Nephron progenitor cell (in vitro differentiated cells): ENCODE measurements at regions not wholly inside any gene's neighbourhood (a gene's known extent, or its start where the extent isn't known, plus 50 kb on each side); places are given as distances from the start of the nearest gene placed in this dataset.
A peak's percentile ranks its signal among the peaks of the same experiment; 100 is the strongest.

ENCODE experiments used
- DNase-seq: peaks from one replicate; pipeline ENCODE4 v3.0.0; 2021
- H3K27ac Mint-ChIP-seq: 2 replicates; pipeline ENCODE4 v1.8.0; 2021; ENCODE audit warnings: mild to moderate bottlenecking, moderate library complexity, mixed read lengths
- H3K27me3 Mint-ChIP-seq: 2 replicates; pipeline ENCODE4 v1.8.0; 2021; ENCODE audit warnings: mild to moderate bottlenecking, low read depth, mixed read lengths; ENCODE audit not compliant: poor library complexity
- H3K36me3 Mint-ChIP-seq: 2 replicates; pipeline ENCODE4 v1.8.0; 2021; ENCODE audit warnings: low read depth, mixed read lengths
- H3K4me1 Mint-ChIP-seq: 2 replicates; pipeline ENCODE4 v1.8.0; 2021; ENCODE audit warnings: mixed read lengths
- H3K4me3 Mint-ChIP-seq: 2 replicates; pipeline ENCODE4 v1.8.0; 2021; ENCODE audit warnings: mild to moderate bottlenecking, moderate library complexity, mixed read lengths
- H3K9me3 Mint-ChIP-seq: 2 replicates; pipeline ENCODE4 v1.8.0; 2021; ENCODE audit warnings: mild to moderate bottlenecking, moderate library complexity, mixed read lengths
- TF ChIP-seq, protein P1 (sequence below): fragments of 200-600 bp; sonication (generic); IDR thresholded peaks from 2 replicates; pipeline ENCODE4 v1.5.0; 2021; ENCODE audit warnings: antibody characterized with exemption

DNA sequence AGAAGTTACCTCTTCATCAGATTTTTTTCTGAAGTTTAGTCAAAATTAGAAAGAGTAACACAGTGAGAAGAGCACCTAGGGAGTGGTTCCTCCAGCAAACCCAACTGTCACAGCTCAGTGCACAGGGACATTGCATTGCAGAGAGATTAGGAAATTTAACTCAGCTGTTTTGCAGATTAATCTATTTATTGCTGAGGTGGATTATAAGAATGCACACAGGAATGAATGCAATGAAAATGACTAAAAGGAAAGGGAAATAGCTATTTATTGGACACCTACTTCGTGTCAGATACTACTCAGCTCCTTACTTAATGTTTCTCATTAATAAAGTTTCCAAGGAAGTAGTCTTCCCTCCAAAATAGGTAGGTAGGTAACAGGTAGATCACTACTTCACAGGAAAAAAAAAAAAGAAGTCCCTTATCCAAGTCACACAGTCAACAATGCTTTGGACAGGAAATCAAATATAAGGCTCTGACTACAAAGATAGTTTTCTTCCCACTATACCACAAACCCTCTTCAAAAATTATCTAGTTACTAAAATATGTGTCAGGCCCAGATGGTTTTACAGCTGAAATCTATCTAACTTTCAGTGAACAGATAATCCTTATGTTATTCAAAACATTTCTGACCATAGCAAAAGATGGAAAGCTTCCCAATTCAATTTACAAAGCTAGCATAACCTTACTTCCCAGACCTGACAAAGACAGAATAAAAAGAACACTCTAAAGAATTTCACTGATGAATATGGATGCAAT lies 442.2 kb upstream of the MPDZ start:
- Mint-ChIP-seq H3K4me3 (no peak overlapping the region), H3K36me3 (peaks cover 11% of the 10 kb centered on the region), H3K9me3 (peaks cover 27% of the 10 kb centered on the region), H3K4me1 (peaks cover 28% of the 10 kb centered on the region), H3K27me3 (peaks cover 2% of the 10 kb centered on the region), H3K27ac (no peak overlapping the region)
- TF ChIP-seq, protein P1, sequence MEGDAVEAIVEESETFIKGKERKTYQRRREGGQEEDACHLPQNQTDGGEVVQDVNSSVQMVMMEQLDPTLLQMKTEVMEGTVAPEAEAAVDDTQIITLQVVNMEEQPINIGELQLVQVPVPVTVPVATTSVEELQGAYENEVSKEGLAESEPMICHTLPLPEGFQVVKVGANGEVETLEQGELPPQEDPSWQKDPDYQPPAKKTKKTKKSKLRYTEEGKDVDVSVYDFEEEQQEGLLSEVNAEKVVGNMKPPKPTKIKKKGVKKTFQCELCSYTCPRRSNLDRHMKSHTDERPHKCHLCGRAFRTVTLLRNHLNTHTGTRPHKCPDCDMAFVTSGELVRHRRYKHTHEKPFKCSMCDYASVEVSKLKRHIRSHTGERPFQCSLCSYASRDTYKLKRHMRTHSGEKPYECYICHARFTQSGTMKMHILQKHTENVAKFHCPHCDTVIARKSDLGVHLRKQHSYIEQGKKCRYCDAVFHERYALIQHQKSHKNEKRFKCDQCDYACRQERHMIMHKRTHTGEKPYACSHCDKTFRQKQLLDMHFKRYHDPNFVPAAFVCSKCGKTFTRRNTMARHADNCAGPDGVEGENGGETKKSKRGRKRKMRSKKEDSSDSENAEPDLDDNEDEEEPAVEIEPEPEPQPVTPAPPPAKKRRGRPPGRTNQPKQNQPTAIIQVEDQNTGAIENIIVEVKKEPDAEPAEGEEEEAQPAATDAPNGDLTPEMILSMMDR: no peak
- no peak for DNase-seq

DNA sequence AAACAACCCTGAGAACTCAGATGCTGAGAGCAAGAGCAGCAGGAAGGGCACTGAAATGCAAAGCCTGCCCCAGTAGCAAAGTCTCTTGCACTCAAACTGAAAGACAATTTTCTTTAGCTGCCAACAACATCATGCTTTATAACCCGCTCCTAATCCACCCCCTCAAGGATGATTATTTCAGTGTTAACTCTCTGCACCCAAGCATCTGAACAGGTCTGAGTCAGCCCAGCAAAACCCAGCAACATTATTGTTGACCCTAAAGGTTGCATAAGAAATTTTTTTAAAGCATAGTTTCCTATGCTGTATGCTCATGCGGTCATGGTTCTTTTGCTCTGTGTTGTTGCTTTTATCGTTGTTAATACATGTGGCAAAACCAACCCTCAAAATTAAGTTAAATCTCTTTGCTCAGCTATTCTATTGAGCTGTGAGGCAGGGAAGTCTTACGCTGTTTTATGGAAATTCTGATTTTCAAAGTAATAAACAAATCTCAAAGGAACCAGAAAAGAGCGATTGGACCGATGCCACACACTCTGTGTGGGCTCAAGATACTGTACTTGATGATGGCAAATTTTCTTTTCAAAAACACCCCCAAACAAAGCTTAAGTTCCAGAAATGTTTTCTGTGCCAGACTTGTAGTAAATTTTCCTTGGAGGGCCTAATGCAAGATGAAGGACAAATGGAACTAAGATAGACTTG lies 440.6 kb upstream of the MPDZ start:
- no peak for DNase-seq

DNA sequence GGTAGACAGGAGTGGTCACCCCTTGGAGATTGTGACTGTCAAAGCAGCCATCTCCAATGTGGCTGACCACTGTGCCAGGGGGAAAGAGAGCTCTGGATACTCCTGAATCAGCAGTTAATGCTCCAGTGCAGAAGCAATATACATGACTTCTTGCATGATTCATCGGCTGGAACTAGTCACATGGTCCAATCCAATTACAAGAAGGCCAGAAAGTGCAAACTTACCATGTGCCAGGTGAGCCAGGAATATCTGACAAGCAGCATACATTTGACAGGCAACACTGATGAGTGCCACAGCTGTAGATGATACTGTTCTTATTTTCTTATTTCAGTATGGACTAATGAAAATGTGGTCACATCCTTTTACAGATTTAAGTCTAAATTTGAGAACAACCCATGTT lies 440.0 kb upstream of the MPDZ start:
- peaks cover 2% of the 10 kb centered on the region for H3K27me3 Mint-ChIP-seq
- no peak for DNase-seq
- no peak overlapping the region for H3K27ac Mint-ChIP-seq
- H3K36me3 Mint-ChIP-seq: peaks cover 11% of the 10 kb centered on the region
- H3K4me1 Mint-ChIP-seq: peaks cover 36% of the 10 kb centered on the region
- H3K9me3 Mint-ChIP-seq: peaks cover 26% of the 10 kb centered on the region
- H3K4me3 Mint-ChIP-seq: no peak overlapping the region
- TF ChIP-seq, protein P1: no peak

More for the DNA sequence above, 440.6 kb upstream of the MPDZ start:
- TF ChIP-seq, protein P1: no peak
- H3K9me3 Mint-ChIP-seq: peaks cover 27% of the 10 kb centered on the region
- peaks cover 36% of the 10 kb centered on the region for H3K4me1 Mint-ChIP-seq
- H3K27ac Mint-ChIP-seq: peak overlapping the region; percentile 11
- no peak overlapping the region for H3K4me3 Mint-ChIP-seq
- peaks cover 2% of the 10 kb centered on the region for H3K27me3 Mint-ChIP-seq
- H3K36me3 Mint-ChIP-seq: peaks cover 11% of the 10 kb centered on the region

DNA sequence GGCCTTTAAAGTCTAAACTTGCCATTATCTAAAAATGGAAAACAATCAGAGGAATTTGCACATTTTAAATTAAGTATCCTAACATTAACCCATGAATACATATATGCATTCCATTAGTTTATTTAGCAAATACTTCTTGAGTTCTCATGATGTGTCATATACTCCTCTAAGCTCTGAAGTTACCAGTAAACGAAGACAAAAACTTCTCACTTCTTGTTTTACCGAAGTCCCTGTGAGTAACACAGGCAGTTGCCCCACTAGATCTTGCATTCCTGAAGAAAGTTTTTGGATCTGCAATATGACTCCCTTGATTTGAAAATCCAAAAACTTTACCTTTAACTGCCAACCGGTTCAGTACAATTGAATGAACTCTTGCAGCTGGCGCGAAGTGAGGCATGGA lies 439.0 kb upstream of the MPDZ start:
- peaks cover 20% of the 10 kb centered on the region for H3K9me3 Mint-ChIP-seq
- H3K27ac Mint-ChIP-seq: no peak overlapping the region

DNA sequence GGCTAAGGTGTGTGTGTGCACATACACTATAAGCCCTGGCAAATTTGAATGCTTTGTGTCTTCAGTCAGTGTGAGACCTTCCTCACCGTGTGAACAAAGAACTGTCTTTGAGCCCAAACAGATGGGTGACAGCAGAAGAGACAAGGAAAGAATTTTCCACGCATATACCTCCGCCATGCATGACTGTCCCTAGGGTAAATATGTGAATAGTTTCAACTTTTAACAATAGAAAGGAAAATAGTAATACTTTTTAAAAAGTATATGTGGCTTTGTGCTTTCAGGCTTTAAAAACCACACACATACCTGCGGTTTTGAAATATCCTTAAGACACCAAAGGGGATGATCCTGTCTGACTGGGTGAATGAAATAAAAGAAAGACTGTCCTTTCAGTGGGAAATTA lies 438.6 kb upstream of the MPDZ start:
- H3K9me3 Mint-ChIP-seq: peaks cover 18% of the 10 kb centered on the region
- no peak for DNase-seq
- no peak overlapping the region for H3K27ac Mint-ChIP-seq
- H3K36me3 Mint-ChIP-seq: peaks cover 11% of the 10 kb centered on the region
- TF ChIP-seq, protein P1: no peak
- no peak overlapping the region for H3K4me3 Mint-ChIP-seq
- H3K4me1 Mint-ChIP-seq: peaks cover 36% of the 10 kb centered on the region
- H3K27me3 Mint-ChIP-seq: peaks cover 2% of the 10 kb centered on the region

More for the DNA sequence above, 439.0 kb upstream of the MPDZ start:
- TF ChIP-seq, protein P1: no peak
- Mint-ChIP-seq H3K4me3 (no peak overlapping the region), H3K4me1 (peaks cover 36% of the 10 kb centered on the region), H3K36me3 (peaks cover 11% of the 10 kb centered on the region), H3K27me3 (peaks cover 2% of the 10 kb centered on the region)
- no peak for DNase-seq
